ENCODE measurements at regions not wholly inside any gene's neighbourhood (a gene's known extent, or its start where the extent isn't known, plus 50 kb on each side); places are given as distances from the start of the nearest gene placed in this dataset.
"Not testable (repeated sequence)": the region's sequence is repeated elsewhere in the genome, so short reads cannot be mapped to it uniquely, and the experiment has no call there.

- no peak for DNase-seq (ENCODE audit: low read depth)
Observed at GRCh38 chr4:64727960-64728359, 318.7 kb upstream of the TECRL start.

- DNase-seq (ENCODE audit: low read depth), result not testable (repeated sequence)
Observed at GRCh38 chr4:64727391-64727790, 318.1 kb upstream of the TECRL start.

- DNase-seq (ENCODE audit: low read depth), result no peak
Observed at GRCh38 chr4:64724689-64725088, 315.4 kb upstream of the TECRL start.

GRCh38 chr4:64721106-64721505 is 311.9 kb upstream of the TECRL start:
- DNase-seq (ENCODE audit: low read depth), result no peak

GRCh38 chr4:64718091-64718490 is 308.8 kb upstream of the TECRL start:
- no peak for DNase-seq (ENCODE audit: low read depth)

GRCh38 chr4:64715741-64716140 is 306.5 kb upstream of the TECRL start:
- DNase-seq (ENCODE audit: low read depth), result no peak

GRCh38 chr4:64713256-64713840 is 304.1 kb upstream of the TECRL start:
- no peak for DNase-seq (ENCODE audit: low read depth)

GRCh38 chr4:64712590-64712989 is 303.3 kb upstream of the TECRL start:
- DNase-seq (ENCODE audit: low read depth), result no peak

- DNase-seq (ENCODE audit: low read depth), result no peak
Observed at GRCh38 chr4:64705989-64706388, 296.7 kb upstream of the TECRL start.

GRCh38 chr4:64698171-64698570 is 288.9 kb upstream of the TECRL start:
- no peak for DNase-seq (ENCODE audit: low read depth)

- DNase-seq (ENCODE audit: low read depth), result no peak
Observed at GRCh38 chr4:64682946-64683345, 273.7 kb upstream of the TECRL start.

GRCh38 chr4:64682481-64682880 is 273.2 kb upstream of the TECRL start:
- DNase-seq (ENCODE audit: low read depth), result no peak

- not testable (repeated sequence) for DNase-seq (ENCODE audit: low read depth)
Observed at GRCh38 chr4:64673121-64673520, 263.9 kb upstream of the TECRL start.

GRCh38 chr4:64670647-64671046 is 261.4 kb upstream of the TECRL start:
- DNase-seq (ENCODE audit: low read depth), result no peak

GRCh38 chr4:64643841-64644240 is 234.6 kb upstream of the TECRL start:
- no peak for DNase-seq (ENCODE audit: low read depth)

- DNase-seq (ENCODE audit: low read depth), result no peak
Observed at GRCh38 chr4:64642936-64643335, 233.7 kb upstream of the TECRL start.

- not testable (repeated sequence) for DNase-seq (ENCODE audit: low read depth)
Observed at GRCh38 chr4:64640402-64640801, 231.2 kb upstream of the TECRL start.

GRCh38 chr4:64625438-64625837 is 216.2 kb upstream of the TECRL start:
- DNase-seq (ENCODE audit: low read depth), result no peak

GRCh38 chr4:64617800-64618199 is 208.6 kb upstream of the TECRL start:
- no peak for DNase-seq (ENCODE audit: low read depth)

GRCh38 chr4:64614276-64614675 is 205.0 kb upstream of the TECRL start:
- no peak for DNase-seq (ENCODE audit: low read depth)

GRCh38 chr4:64613046-64613445 is 203.8 kb upstream of the TECRL start:
- no peak for DNase-seq (ENCODE audit: low read depth)

- no peak for DNase-seq (ENCODE audit: low read depth)
Observed at GRCh38 chr4:64598066-64598465, 188.8 kb upstream of the TECRL start.

- no peak for DNase-seq (ENCODE audit: low read depth)
Observed at GRCh38 chr4:64594723-64595122, 185.5 kb upstream of the TECRL start.

- no peak for DNase-seq (ENCODE audit: low read depth)
Observed at GRCh38 chr4:64588507-64588906, 179.3 kb upstream of the TECRL start.

Measured in CMK (cell line).